ENCODE measurements at regions not wholly inside any gene's neighbourhood (a gene's known extent, or its start where the extent isn't known, plus 50 kb on each side); places are given as distances from the start of the nearest gene placed in this dataset.

- TF ChIP-seq CTCF (IDR thresholded peaks at IDR 0.05) (no peak), POLR2A (IDR thresholded peaks at IDR 0.05) (no peak), EP300 (IDR thresholded peaks at IDR 0.05) (no peak)
These were observed 1115.5 kb upstream of the AUTS2 start for GRCh38 chr7:68482800-68483199.

Measured in ovary (tissue), 3 donors.